ENCODE measurements at regions not wholly inside any gene's neighbourhood (a gene's known extent, or its start where the extent isn't known, plus 50 kb on each side); places are given as distances from the start of the nearest gene placed in this dataset.

DNA sequence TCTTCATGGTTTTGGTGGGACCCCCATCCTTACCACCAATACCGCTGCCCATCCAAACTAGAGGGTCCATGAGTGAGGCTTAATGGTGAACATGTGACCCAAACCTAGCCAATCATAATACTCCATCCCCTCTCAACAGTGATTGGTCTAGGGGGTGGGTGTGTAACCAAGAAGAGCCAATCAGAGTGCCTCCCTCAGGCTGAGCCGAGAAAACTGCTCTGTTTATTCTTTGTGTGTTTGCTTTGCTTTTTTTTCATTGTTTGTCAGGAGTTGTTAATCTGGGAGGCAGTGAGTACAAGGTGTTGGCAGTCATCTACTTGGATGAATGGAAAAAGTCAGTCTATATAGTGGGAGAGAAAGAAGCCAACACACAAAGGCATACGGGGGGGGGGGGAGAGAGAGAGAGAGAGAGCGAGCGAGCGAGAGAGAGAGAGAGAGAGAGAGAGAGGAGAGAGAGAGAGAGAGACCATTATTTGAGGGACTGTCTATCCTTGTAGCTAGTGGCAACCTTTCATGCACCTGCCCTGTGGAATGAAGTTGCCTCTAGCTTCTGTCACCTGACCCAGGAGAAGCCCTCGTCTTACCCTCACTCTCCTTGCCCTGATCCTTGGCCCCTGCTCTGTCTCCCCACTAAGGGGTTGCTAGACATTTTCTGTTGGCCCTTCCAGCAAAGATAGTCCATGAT lies 441.7 kb downstream of the TYW1 start:
- no peak overlapping the region for H3K4me3 ChIP-seq
- 27 to 34% methylated on average over 4 of the region's 7 CpGs for WGBS, 2 donors
- DNase-seq: no peak
- no peak for FAIRE-seq
- H3K4me1 ChIP-seq: no peaks in the 10 kb centered on the region
- no peaks in the 10 kb centered on the region for H3K9me3 ChIP-seq
- H3K27ac ChIP-seq: no peak overlapping the region
- ATAC-seq: peak in 1 of 4 donors; percentile 52
- TF ChIP-seq, protein P1, sequence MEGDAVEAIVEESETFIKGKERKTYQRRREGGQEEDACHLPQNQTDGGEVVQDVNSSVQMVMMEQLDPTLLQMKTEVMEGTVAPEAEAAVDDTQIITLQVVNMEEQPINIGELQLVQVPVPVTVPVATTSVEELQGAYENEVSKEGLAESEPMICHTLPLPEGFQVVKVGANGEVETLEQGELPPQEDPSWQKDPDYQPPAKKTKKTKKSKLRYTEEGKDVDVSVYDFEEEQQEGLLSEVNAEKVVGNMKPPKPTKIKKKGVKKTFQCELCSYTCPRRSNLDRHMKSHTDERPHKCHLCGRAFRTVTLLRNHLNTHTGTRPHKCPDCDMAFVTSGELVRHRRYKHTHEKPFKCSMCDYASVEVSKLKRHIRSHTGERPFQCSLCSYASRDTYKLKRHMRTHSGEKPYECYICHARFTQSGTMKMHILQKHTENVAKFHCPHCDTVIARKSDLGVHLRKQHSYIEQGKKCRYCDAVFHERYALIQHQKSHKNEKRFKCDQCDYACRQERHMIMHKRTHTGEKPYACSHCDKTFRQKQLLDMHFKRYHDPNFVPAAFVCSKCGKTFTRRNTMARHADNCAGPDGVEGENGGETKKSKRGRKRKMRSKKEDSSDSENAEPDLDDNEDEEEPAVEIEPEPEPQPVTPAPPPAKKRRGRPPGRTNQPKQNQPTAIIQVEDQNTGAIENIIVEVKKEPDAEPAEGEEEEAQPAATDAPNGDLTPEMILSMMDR (IDR thresholded peaks at IDR 0.05): no peak
- no peaks in the 10 kb centered on the region for H3K36me3 ChIP-seq
- intact Hi-C loops (cut with DNase I): no loop called here
- H3K27me3 ChIP-seq: no peaks in the 10 kb centered on the region

DNA sequence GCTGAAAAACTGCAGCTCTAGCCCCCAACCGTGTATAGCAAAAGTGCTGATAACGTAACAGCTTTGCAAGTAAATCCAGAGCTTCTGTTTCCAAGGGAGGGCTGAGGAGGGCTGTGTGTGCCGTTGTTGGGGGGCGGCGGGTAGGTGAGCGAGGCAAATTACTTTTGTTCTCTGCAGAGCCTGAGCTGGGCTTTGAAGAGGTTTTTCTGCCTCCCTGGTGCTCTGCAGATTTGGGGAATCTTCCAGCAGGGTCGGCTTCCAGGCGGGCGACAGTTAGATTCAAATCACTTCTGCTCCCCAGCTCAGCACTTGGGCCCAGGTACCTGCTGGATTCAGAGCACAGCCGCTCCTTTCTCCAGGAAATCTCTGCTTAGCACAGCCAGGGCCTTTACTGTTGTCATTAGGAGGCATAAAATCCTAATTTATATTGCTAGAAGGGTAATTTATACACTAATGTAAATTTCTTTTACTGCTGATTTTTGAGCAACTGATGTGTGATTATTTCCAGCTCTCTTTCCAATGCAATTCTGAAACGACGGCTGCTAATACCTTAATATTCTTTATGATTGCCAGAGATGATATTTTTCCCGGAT lies 442.4 kb downstream of the TYW1 start:
- Histone ChIP-seq H3K4me3 (no peak overlapping the region), H3K27me3 (no peaks in the 10 kb centered on the region), H3K4me1 (no peaks in the 10 kb centered on the region), H3K27ac (no peak overlapping the region), H3K36me3 (no peaks in the 10 kb centered on the region), H3K9me3 (no peaks in the 10 kb centered on the region)
- WGBS, 2 donors: 46 to 51% methylated on average over 13 of the region's 13 CpGs
- FAIRE-seq (no peak), DNase-seq (no peak), ATAC-seq (no peak)
- intact Hi-C loops (cut with DNase I): no loop called here
- TF ChIP-seq, protein P1 (IDR thresholded peaks at IDR 0.05): no peak

DNA sequence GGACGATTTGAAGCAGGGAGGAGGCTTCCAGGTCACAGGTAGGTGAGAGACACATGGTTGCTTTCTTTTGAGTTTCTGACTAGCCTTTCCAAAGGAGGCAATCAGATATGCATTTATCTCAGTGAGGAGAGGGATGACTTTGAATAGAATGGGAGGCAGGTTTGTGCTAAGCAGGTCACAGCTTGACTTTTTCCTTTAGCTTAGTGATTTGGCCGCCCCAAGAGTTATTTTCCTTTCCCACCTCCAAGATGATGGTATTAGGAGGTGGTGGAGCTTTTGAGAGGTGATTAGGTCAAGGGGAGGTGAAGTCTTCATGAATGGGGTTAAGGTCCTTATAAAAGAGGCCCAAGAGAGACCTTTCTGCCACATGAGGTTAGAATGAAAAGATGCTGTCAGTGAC lies 443.7 kb downstream of the TYW1 start:
- Histone ChIP-seq H3K4me3 (no peak overlapping the region), H3K27ac (no peak overlapping the region), H3K36me3 (no peaks in the 10 kb centered on the region), H3K4me1 (no peaks in the 10 kb centered on the region), H3K27me3 (no peaks in the 10 kb centered on the region), H3K9me3 (no peaks in the 10 kb centered on the region)
- FAIRE-seq (no peak), ATAC-seq (no peak), DNase-seq (no peak)
- intact Hi-C loops (cut with DNase I): no loop called here
- TF ChIP-seq, protein P1 (IDR thresholded peaks at IDR 0.05): no peak
- 0 to 64% methylated on average over 2 of the region's 2 CpGs for WGBS, 2 donors

DNA sequence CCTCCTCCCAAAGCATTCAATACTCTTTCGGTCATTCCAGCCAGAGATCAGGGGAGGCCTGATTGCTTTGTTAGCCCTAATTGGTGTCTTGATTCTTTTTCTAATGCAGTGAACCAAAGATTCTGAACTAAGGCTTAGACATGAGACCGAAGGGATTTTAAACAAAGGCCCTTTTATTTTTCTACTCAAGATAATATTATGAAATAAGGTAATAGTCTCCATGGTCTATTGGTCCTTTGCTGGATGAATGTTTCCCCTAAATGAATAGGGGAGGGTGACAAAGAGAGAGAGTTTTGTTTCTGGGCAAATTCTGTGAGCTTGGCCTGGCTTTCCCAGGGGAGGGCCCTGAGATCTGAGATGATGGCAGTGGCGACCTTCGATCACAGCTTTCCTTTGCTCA lies 449.1 kb downstream of the TYW1 start:
- DNase-seq: no peak
- H3K4me3 ChIP-seq: no peak overlapping the region
- no peak for ATAC-seq
- WGBS, 2 donors: 75 to 82% methylated on average over 4 of the region's 4 CpGs
- FAIRE-seq: no peak
- H3K9me3 ChIP-seq: no peaks in the 10 kb centered on the region
- no peak overlapping the region for H3K27ac ChIP-seq
- no peaks in the 10 kb centered on the region for H3K4me1 ChIP-seq
- no peaks in the 10 kb centered on the region for H3K27me3 ChIP-seq
- no peaks in the 10 kb centered on the region for H3K36me3 ChIP-seq
- TF ChIP-seq, protein P1 (IDR thresholded peaks at IDR 0.05): no peak
- intact Hi-C loops (cut with DNase I): no loop called here

DNA sequence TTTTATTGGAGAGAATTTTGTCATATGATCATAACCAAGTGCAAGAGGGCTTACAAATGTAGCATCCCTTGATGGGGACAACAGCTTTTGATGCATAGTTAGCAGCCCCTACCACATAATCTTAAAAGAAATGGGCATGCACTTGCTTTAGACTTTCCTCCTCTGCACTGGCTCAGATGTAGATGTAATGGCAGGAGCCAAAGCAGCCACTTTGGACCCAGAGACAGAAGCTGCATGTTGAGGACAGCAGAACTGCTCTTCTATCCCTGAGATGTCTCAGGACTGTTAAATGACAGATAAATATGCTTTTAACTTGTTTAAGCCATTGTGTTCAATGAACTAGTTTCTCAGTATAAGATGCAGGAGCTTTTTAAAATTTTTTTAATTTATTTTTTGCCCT lies 450.7 kb downstream of the TYW1 start:
- intact Hi-C loops (cut with DNase I): no loop called here
- H3K4me3 ChIP-seq: no peak overlapping the region
- H3K36me3 ChIP-seq: no peaks in the 10 kb centered on the region
- no peaks in the 10 kb centered on the region for H3K4me1 ChIP-seq
- no peak for ATAC-seq
- no peaks in the 10 kb centered on the region for H3K27me3 ChIP-seq
- TF ChIP-seq, protein P1 (IDR thresholded peaks at IDR 0.05): no peak
- H3K27ac ChIP-seq: no peak overlapping the region
- no peak for DNase-seq
- FAIRE-seq: no peak
- no peaks in the 10 kb centered on the region for H3K9me3 ChIP-seq

Data from pancreas (tissue), 10 donors.